ENCODE measurements at regions not wholly inside any gene's neighbourhood (a gene's known extent, or its start where the extent isn't known, plus 50 kb on each side); places are given as distances from the start of the nearest gene placed in this dataset.

DNA sequence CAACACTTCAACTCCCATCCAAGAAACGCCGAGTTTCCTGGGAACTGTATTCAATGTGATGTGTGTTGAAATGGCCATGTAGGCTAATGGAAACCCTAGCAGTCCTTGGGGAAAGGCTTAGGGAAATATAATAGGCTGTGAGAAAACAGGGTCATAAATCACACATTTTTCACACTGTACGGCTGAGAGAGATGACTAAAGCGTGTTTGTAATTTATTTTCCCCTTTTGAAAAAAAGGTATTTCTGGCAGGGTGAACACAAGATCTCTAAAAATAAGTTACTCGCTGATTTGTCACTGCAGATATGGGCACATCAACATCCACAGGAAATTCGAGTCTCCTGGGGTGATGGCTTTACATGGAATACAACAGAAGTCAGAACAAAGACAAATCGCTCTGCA lies 109.6 kb upstream of the ST6GAL2 start:
- DNase-seq (ENCODE audit: low spot score) = no peak
- Histone ChIP-seq H3K27ac (no peak overlapping the region), H2AFZ (no peak overlapping the region)

DNA sequence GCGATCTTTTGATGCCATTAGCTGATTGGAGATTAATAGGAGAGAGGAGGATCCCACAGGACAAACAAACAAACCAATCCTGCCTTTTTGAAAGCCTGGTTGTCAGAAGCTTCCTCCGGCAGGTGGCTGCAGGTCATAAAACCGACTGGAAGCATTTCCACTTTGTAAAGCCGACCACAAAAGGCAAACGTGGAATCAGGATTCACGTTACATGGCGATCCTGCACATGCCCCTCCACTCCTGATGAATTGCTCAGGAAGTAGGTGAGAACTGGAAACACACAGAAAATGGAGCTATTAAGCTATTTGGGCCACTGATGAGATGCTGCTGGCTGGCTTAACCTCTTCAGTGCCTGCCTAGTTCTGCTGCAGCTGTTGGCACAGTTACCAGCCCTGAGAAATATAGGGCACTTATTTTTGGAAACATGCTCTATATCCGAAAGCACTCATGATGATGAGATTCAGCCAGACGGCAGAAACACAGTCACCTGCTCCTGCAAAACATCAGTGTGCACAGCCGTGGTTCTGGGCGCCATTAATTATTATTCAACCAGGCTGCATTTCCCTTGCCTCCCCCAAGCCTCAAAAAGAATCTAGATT lies 110.3 kb upstream of the ST6GAL2 start:
- Histone ChIP-seq H4K20me1 (ENCODE audit: insufficient read depth, poor library complexity, severe bottlenecking) (no peaks in the 10 kb centered on the region), H2AFZ (no peak overlapping the region), H3K4me2 (no peak overlapping the region)

More for the DNA sequence above, 109.6 kb upstream of the ST6GAL2 start:
- no peaks in the 10 kb centered on the region for H4K20me1 ChIP-seq (ENCODE audit: insufficient read depth, poor library complexity, severe bottlenecking)
- H3K36me3 ChIP-seq (replicated peaks; ENCODE audit: insufficient read depth, low read depth) = no peaks in the 10 kb centered on the region
- no peaks in the 10 kb centered on the region for H3K27me3 ChIP-seq
- no peaks in the 10 kb centered on the region for H3K79me2 ChIP-seq
- TF ChIP-seq EZH2 (IDR thresholded peaks at IDR 0.05; ENCODE audit: borderline replicate concordance) (no peak), EZH2phosphoT487 (IDR thresholded peaks at IDR 0.05; ENCODE audit: low read depth, severe bottlenecking, unreplicated experiment) (no peak)
- H3K4me2 ChIP-seq = no peak overlapping the region
- no peaks in the 10 kb centered on the region for H3K9me2 ChIP-seq (replicated peaks; ENCODE audit: insufficient read depth)
- no peak overlapping the region for H3K4me3 ChIP-seq
- no peaks in the 10 kb centered on the region for H3K4me1 ChIP-seq (ENCODE audit: insufficient read depth)
- 83% methylated on average over 7 of the region's 7 CpGs for WGBS (ENCODE audit: low lambda C conversion rate, missing lambda C conversion rate)
- H3K9me3 ChIP-seq (ENCODE audit: low read depth) = no peaks in the 10 kb centered on the region

DNA sequence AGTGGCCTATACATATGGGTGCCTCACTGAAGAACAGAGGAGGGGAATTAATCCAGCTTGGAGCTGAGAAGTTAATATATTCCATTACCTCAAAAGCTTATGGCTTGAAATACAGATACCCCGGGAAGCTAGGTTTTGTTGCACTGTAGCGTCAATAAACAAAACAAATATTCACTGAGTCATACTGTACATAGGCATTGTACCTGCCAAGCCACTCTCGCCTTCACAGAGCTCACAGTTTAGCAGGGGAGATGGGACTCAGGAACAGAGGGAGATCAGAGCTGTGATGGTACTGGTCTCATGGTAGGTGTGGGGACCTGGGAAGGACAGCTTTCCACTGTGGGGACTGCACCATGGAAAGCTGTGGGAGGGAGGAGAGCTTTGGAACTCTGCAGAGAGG lies 111.2 kb upstream of the ST6GAL2 start:
- 82% methylated on average over 3 of the region's 3 CpGs for WGBS (ENCODE audit: low lambda C conversion rate, missing lambda C conversion rate)
- TF ChIP-seq EZH2 (IDR thresholded peaks at IDR 0.05; ENCODE audit: borderline replicate concordance) = no peak
- no peak for TF ChIP-seq EZH2phosphoT487 (IDR thresholded peaks at IDR 0.05; ENCODE audit: low read depth, severe bottlenecking, unreplicated experiment)
- TF ChIP-seq, protein P1, sequence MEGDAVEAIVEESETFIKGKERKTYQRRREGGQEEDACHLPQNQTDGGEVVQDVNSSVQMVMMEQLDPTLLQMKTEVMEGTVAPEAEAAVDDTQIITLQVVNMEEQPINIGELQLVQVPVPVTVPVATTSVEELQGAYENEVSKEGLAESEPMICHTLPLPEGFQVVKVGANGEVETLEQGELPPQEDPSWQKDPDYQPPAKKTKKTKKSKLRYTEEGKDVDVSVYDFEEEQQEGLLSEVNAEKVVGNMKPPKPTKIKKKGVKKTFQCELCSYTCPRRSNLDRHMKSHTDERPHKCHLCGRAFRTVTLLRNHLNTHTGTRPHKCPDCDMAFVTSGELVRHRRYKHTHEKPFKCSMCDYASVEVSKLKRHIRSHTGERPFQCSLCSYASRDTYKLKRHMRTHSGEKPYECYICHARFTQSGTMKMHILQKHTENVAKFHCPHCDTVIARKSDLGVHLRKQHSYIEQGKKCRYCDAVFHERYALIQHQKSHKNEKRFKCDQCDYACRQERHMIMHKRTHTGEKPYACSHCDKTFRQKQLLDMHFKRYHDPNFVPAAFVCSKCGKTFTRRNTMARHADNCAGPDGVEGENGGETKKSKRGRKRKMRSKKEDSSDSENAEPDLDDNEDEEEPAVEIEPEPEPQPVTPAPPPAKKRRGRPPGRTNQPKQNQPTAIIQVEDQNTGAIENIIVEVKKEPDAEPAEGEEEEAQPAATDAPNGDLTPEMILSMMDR (IDR thresholded peaks at IDR 0.05; ENCODE audit: poor library complexity) = no peak
- Histone ChIP-seq H3K9me2 (replicated peaks; ENCODE audit: insufficient read depth) (no peaks in the 10 kb centered on the region), H3K4me3 (no peak overlapping the region), H3K4me1 (ENCODE audit: insufficient read depth) (no peaks in the 10 kb centered on the region), H3K27ac (no peak overlapping the region), H2AFZ (no peak overlapping the region), H3K36me3 (replicated peaks; ENCODE audit: insufficient read depth, low read depth) (no peaks in the 10 kb centered on the region), H4K20me1 (ENCODE audit: insufficient read depth, poor library complexity, severe bottlenecking) (no peaks in the 10 kb centered on the region), H3K79me2 (no peaks in the 10 kb centered on the region), H3K4me2 (no peak overlapping the region), H3K27me3 (no peaks in the 10 kb centered on the region), H3K9me3 (ENCODE audit: low read depth) (no peaks in the 10 kb centered on the region)
- DNase-seq (ENCODE audit: low spot score) = no peak

More for the DNA sequence above, 110.3 kb upstream of the ST6GAL2 start:
- WGBS (ENCODE audit: low lambda C conversion rate, missing lambda C conversion rate) = 57% methylated on average over 11 of the region's 11 CpGs
- H3K27me3 ChIP-seq = no peaks in the 10 kb centered on the region
- no peak overlapping the region for H3K27ac ChIP-seq
- H3K79me2 ChIP-seq = no peaks in the 10 kb centered on the region
- TF ChIP-seq, protein P1 (IDR thresholded peaks at IDR 0.05; ENCODE audit: poor library complexity) = no peak
- H3K36me3 ChIP-seq (replicated peaks; ENCODE audit: insufficient read depth, low read depth) = no peaks in the 10 kb centered on the region
- no peaks in the 10 kb centered on the region for H3K9me2 ChIP-seq (replicated peaks; ENCODE audit: insufficient read depth)
- no peaks in the 10 kb centered on the region for H3K9me3 ChIP-seq (ENCODE audit: low read depth)
- H3K4me3 ChIP-seq = no peak overlapping the region
- no peak for DNase-seq (ENCODE audit: low spot score)
- no peaks in the 10 kb centered on the region for H3K4me1 ChIP-seq (ENCODE audit: insufficient read depth)

DNA sequence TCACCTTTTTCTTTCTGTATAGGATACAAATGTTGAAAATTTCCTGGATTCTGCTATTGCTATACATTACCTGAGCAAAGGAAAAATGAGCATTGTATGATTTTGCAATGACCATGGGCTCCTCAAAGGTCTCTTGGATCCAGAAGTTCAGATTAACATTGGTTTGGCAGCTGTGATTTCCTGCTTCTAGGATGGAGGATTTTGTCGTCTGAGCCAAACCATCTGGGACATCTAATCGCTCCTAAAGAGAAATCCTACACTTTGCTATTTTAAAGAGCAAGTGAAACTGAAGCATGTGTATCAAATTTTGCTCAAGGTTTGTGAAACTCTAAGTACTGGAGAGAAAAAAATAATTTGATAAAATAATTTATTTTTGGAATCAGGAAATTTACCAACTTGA lies 115.1 kb upstream of the ST6GAL2 start:
- no peaks in the 10 kb centered on the region for H3K36me3 ChIP-seq (replicated peaks; ENCODE audit: insufficient read depth, low read depth)
- no peak overlapping the region for H3K27ac ChIP-seq
- TF ChIP-seq, protein P1 (IDR thresholded peaks at IDR 0.05; ENCODE audit: poor library complexity) = no peak
- TF ChIP-seq EZH2phosphoT487 (IDR thresholded peaks at IDR 0.05; ENCODE audit: low read depth, severe bottlenecking, unreplicated experiment) (no peak), EZH2 (IDR thresholded peaks at IDR 0.05; ENCODE audit: borderline replicate concordance) (no peak)
- no peak overlapping the region for H2AFZ ChIP-seq
- no peaks in the 10 kb centered on the region for H3K9me3 ChIP-seq (ENCODE audit: low read depth)
- H3K4me2 ChIP-seq = no peak overlapping the region
- no peaks in the 10 kb centered on the region for H3K9me2 ChIP-seq (replicated peaks; ENCODE audit: insufficient read depth)
- H3K4me3 ChIP-seq = no peak overlapping the region
- no peaks in the 10 kb centered on the region for H3K27me3 ChIP-seq
- H4K20me1 ChIP-seq (ENCODE audit: insufficient read depth, poor library complexity, severe bottlenecking) = no peaks in the 10 kb centered on the region
- H3K79me2 ChIP-seq = no peaks in the 10 kb centered on the region
- 55% methylated on average over 2 of the region's 2 CpGs for WGBS (ENCODE audit: low lambda C conversion rate, missing lambda C conversion rate)
- no peaks in the 10 kb centered on the region for H3K4me1 ChIP-seq (ENCODE audit: insufficient read depth)
- no peak for DNase-seq (ENCODE audit: low spot score)

All from hepatocyte (in vitro differentiated cells).